ENCODE measurements at regions not wholly inside any gene's neighbourhood (a gene's known extent, or its start where the extent isn't known, plus 50 kb on each side); places are given as distances from the start of the nearest gene placed in this dataset.

DNA sequence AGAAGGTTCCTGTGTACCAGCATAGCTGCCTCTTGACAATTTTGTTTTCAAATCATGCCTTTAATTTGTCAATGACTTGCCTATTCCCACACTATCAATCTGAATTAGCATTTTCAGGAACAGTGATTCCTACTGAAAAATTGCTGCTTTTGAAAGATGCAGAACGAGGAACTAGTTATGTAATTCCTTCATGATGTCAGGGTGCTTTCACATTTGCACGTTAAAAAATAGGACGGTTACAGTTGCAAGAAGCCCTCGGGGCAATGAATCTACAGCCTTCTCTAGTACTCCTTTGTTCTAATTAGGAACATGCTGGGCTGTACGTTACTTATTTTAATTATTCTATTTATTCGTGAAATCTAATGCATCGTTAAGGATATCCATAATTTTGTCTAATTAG, 253.9 kb downstream of the OTUD1 start:
- H3K27ac ChIP-seq (ENCODE audit: control insufficient read depth, insufficient read depth): no peak overlapping the region
- no peak overlapping the region for H3K4me2 ChIP-seq (ENCODE audit: control insufficient read depth, insufficient read depth)
- peaks cover 4 to 7% of the 10 kb centered on the region in 2 experiments; a peak in 3 of 4 replicates for H3K27me3 ChIP-seq (replicated peaks in 1 of 2; ENCODE audit: control insufficient read depth in 2 of 2, insufficient read depth in 2 of 2, low read length in 1 of 2)
- H2AFZ ChIP-seq (ENCODE audit: control insufficient read depth, low read depth, low read length): no peak overlapping the region
- RAD21 ChIA-PET (ENCODE audit: unreplicated experiment): no interaction called here
- no peaks in the 10 kb centered on the region for H3K79me2 ChIP-seq (ENCODE audit: control insufficient read depth, insufficient read depth, low read length)
- CTCF ChIA-PET: interaction anchor here (1.3 to 1.6 kb wide), 2 partner anchors 9 to 535 kb away, joined by 3 to 4 read pairs; no protein-coding TSS in a partner anchor
- WGBS (ENCODE audit: insufficient coverage, insufficient replicate concordance, low lambda C conversion rate, missing lambda C conversion rate): 15% methylated on average over 7 of the region's 7 CpGs
- no peaks in the 10 kb centered on the region for H3K9me3 ChIP-seq (replicated peaks; ENCODE audit: control insufficient read depth, insufficient read depth, low read length)
- in situ Hi-C loops (cut with MboI): no loop called here
- no peak for ATAC-seq
- H3K36me3 ChIP-seq (ENCODE audit: control insufficient read depth in 2 of 2, insufficient read depth in 2 of 2, low read length in 1 of 2): no peaks in the 10 kb centered on the region
- FAIRE-seq: no peak
- intact Hi-C loops (cut with micrococcal nuclease; ENCODE audit: unreplicated experiment): no loop called here
- no peak overlapping the region for H3K9ac ChIP-seq (ENCODE audit: control insufficient read depth, insufficient read depth, low read length)
- TF ChIP-seq, protein P1, sequence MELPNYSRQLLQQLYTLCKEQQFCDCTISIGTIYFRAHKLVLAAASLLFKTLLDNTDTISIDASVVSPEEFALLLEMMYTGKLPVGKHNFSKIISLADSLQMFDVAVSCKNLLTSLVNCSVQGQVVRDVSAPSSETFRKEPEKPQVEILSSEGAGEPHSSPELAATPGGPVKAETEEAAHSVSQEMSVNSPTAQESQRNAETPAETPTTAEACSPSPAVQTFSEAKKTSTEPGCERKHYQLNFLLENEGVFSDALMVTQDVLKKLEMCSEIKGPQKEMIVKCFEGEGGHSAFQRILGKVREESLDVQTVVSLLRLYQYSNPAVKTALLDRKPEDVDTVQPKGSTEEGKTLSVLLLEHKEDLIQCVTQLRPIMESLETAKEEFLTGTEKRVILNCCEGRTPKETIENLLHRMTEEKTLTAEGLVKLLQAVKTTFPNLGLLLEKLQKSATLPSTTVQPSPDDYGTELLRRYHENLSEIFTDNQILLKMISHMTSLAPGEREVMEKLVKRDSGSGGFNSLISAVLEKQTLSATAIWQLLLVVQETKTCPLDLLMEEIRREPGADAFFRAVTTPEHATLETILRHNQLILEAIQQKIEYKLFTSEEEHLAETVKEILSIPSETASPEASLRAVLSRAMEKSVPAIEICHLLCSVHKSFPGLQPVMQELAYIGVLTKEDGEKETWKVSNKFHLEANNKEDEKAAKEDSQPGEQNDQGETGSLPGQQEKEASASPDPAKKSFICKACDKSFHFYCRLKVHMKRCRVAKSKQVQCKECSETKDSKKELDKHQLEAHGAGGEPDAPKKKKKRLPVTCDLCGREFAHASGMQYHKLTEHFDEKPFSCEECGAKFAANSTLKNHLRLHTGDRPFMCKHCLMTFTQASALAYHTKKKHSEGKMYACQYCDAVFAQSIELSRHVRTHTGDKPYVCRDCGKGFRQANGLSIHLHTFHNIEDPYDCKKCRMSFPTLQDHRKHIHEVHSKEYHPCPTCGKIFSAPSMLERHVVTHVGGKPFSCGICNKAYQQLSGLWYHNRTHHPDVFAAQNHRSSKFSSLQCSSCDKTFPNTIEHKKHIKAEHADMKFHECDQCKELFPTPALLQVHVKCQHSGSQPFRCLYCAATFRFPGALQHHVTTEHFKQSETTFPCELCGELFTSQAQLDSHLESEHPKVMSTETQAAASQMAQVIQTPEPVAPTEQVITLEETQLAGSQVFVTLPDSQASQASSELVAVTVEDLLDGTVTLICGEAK (IDR thresholded peaks at IDR 0.05; ENCODE audit: borderline replicate concordance): no peak
- TF ChIP-seq CBX3 (IDR thresholded peaks at IDR 0.05; ENCODE audit: borderline replicate concordance, low read depth) (no peak), MEF2B (IDR thresholded peaks at IDR 0.05; ENCODE audit: partially characterized antibody, poor library complexity, severe bottlenecking) (no peak), ZNF384 (IDR thresholded peaks at IDR 0.05; ENCODE audit: borderline replicate concordance, low read depth, low read length) (no peak)
- H4K20me1 ChIP-seq (ENCODE audit: control insufficient read depth, insufficient read depth): no peaks in the 10 kb centered on the region
- no TSS peak for BruUV-seq (replicated peaks)
- no peaks in the 10 kb centered on the region for H3K4me1 ChIP-seq (ENCODE audit: control insufficient read depth, insufficient read depth, low read length)
- no peak for DNase-seq (ENCODE audit: low read depth, low spot score)
- POLR2A ChIA-PET: no interaction called here
- H3K4me3 ChIP-seq: no peak overlapping the region
- SMC1A ChIA-PET (ENCODE audit: uncharacterized antibody, unreplicated experiment): no interaction called here

Measured in GM12878 (cell line).